Spleen (tissue), 7 donors: ENCODE measurements at regions not wholly inside any gene's neighbourhood (a gene's known extent, or its start where the extent isn't known, plus 50 kb on each side); places are given as distances from the start of the nearest gene placed in this dataset.

Experiments
- CTCF ChIP-seq, 11 experiments: fragments of 200-600 bp in 7 of 11; fragments of 450-650 bp in 4 of 11; sonication (generic) in 4 of 11; IDR thresholded peaks in 8 of 11; conservative IDR thresholded peaks in 3 of 11; 1 replicate in 7 of 11; 2 replicates in 4 of 11; pipeline versions ENCODE4 v1.4.0 to v1.8.0; 2016 to 2021; ENCODE audit warnings: antibody characterized with exemption in 11 of 11, inconsistent platforms in 4 of 11, mild to moderate bottlenecking in 1 of 11
- POLR2A ChIP-seq, 3 donors: fragments of 450-650 bp; IDR thresholded peaks; one replicate each; pipeline ENCODE4 v1.5.1; 2017; ENCODE audit warnings: antibody characterized with exemption in 3 of 3, mild to moderate bottlenecking in 1 of 3
- donor health status: DM: no; HTN: no; CAD: no; lungs with moderate emphysema.
- donor health status: DM: no; HTN: no; CAD: no.
- donor health status: DM: no; HTN: no; CAD: no.

DNA sequence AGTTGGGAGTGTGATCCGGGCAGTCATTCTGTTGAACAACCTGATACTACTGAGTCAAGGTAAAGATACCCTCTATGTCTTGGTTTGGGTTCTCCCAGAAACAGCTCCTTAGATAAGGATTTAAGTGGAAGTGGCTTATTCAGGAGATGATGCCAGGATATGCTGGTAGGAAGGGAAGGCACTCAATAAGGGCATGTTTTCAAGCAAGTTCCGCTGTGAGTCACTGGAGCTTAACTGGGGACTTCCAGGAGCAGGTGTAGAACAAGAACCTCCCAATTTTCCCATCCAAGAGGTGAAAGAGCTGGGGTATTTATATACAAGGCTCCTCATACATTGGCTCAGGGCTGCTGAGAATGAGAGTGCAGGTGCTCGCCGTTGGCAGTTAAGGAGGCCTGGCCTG lies 218.6 kb downstream of the AKAP7 start:
- TF ChIP-seq CTCF (IDR thresholded peaks at IDR 0.05 in 8 of 11, conservative IDR thresholded peaks at IDR 0.05 in 3 of 11), result no peak
- no peak for TF ChIP-seq POLR2A (IDR thresholded peaks at IDR 0.05)
